HEK293 (cell line): ENCODE measurements at regions not wholly inside any gene's neighbourhood (a gene's known extent, or its start where the extent isn't known, plus 50 kb on each side); places are given as distances from the start of the nearest gene placed in this dataset.
A peak's percentile ranks its signal among the peaks of the same experiment; 100 is the strongest.

Source experiments
- CTCF ChIA-PET: fragments of 350-600 bp; formaldehyde crosslinking; extraction: SDS; loops from one replicate; lab custom pipeline; 2021; ENCODE audit warnings: antibody characterized with exemption; lab: Yijun Ruan, JAX
- POLR2A ChIA-PET: fragments of 300-600 bp; formaldehyde crosslinking; extraction: SDS; loops from one replicate; lab custom pipeline; 2020; ENCODE audit warnings: antibody characterized with exemption, inconsistent platforms; lab: Yijun Ruan, JAX
- H3K27ac ChIP-seq: fragments of 200-500 bp; sonication (Bioruptor generic); 2 replicates; pipeline ENCODE4 v1.5.1; 2014; ENCODE audit warnings: low read depth, low read length, control low read depth, inconsistent platforms; ENCODE audit errors: extremely low read depth
- H3K36me3 ChIP-seq, 2 experiments: fragments of 200-500 bp in 1 of 2; sonication (Bioruptor generic) in 1 of 2; 1 replicate in 1 of 2; 2 replicates in 1 of 2; pipeline ENCODE4 v1.5.1; 2014 to 2017; ENCODE audit warnings: inconsistent platforms in 2 of 2, low read length in 2 of 2; ENCODE audit not compliant: control insufficient read depth in 2 of 2, insufficient read depth in 1 of 2
- H3K4me1 ChIP-seq: fragments of 200-500 bp; sonication (Bioruptor generic); 2 replicates; pipeline ENCODE4 v1.5.1; 2014; ENCODE audit warnings: mild to moderate bottlenecking, low read length, inconsistent platforms; ENCODE audit not compliant: control insufficient read depth, insufficient read depth
- H3K4me3 ChIP-seq: 2 replicates; pipeline ENCODE4 v1.5.1; 2011; ENCODE audit warnings: low read depth, mild to moderate bottlenecking, control low read depth, low read length, moderate library complexity
- H3K9me3 ChIP-seq: fragments of 200-500 bp; sonication (Bioruptor generic); 2 replicates; pipeline ENCODE4 v1.5.1; 2014; ENCODE audit warnings: low read depth, low read length, inconsistent platforms; ENCODE audit not compliant: control insufficient read depth, insufficient read depth
- FEZF1 ChIP-seq: fragments of 450-650 bp; formaldehyde crosslinking; IDR thresholded peaks from 2 replicates; pipeline ENCODE4 v1.5.1; 2016; ENCODE audit warnings: missing biosample characterization, missing genetic modification characterization
- MZF1 ChIP-seq: fragments of 450-650 bp; formaldehyde crosslinking; IDR thresholded peaks from 2 replicates; pipeline ENCODE4 v1.5.1; 2017; ENCODE audit warnings: missing biosample characterization, missing genetic modification characterization, borderline replicate concordance
- PRDM1 ChIP-seq: fragments of 450-650 bp; formaldehyde crosslinking; IDR thresholded peaks from 2 replicates; pipeline ENCODE4; 2016; ENCODE audit warnings: missing biosample characterization, missing genetic modification characterization
- SP7 ChIP-seq: fragments of 450-650 bp; formaldehyde crosslinking; IDR thresholded peaks from 2 replicates; pipeline ENCODE4 v1.5.1; 2016; ENCODE audit warnings: missing biosample characterization, missing genetic modification characterization
- ZFP3 ChIP-seq: fragments of 450-650 bp; formaldehyde crosslinking; IDR thresholded peaks from 2 replicates; pipeline ENCODE4 v1.5.1; 2016; ENCODE audit warnings: low read depth, missing biosample characterization, missing genetic modification characterization
- ZFP37 ChIP-seq: fragments of 450-650 bp; formaldehyde crosslinking; IDR thresholded peaks from 2 replicates; pipeline ENCODE4 v1.5.1; 2016; ENCODE audit warnings: missing biosample characterization, missing genetic modification characterization
- ZIC2 ChIP-seq: fragments of 450-650 bp; formaldehyde crosslinking; IDR thresholded peaks from 2 replicates; pipeline ENCODE4 v1.5.1; 2016; ENCODE audit warnings: missing biosample characterization, missing genetic modification characterization
- ZNF157 ChIP-seq: fragments of 450-650 bp; formaldehyde crosslinking; IDR thresholded peaks from 2 replicates; pipeline ENCODE4 v1.5.1; 2016; ENCODE audit warnings: missing biosample characterization, missing genetic modification characterization
- ZNF280D ChIP-seq: fragments of 450-650 bp; formaldehyde crosslinking; IDR thresholded peaks from 2 replicates; pipeline ENCODE4 v1.5.1; 2016; ENCODE audit warnings: missing biosample characterization, missing genetic modification characterization
- ZNF350 ChIP-seq: fragments of 450-650 bp; formaldehyde crosslinking; IDR thresholded peaks from 2 replicates; pipeline ENCODE4 v1.5.0; 2017; ENCODE audit warnings: missing biosample characterization, mild to moderate bottlenecking, missing genetic modification characterization
- ZNF394 ChIP-seq: fragments of 450-650 bp; formaldehyde crosslinking; IDR thresholded peaks from 2 replicates; pipeline ENCODE4 v1.5.1; 2016; ENCODE audit warnings: missing biosample characterization, missing genetic modification characterization, mild to moderate bottlenecking, moderate library complexity, borderline replicate concordance
- ZNF423 ChIP-seq: fragments of 450-650 bp; formaldehyde crosslinking; IDR thresholded peaks from 2 replicates; pipeline ENCODE4 v1.5.1; 2016; ENCODE audit warnings: missing biosample characterization, missing genetic modification characterization
- TF ChIP-seq, protein P1 (sequence below): fragments of 450-650 bp; formaldehyde crosslinking; IDR thresholded peaks from 2 replicates; pipeline ENCODE4 v1.5.1; 2017; ENCODE audit warnings: missing biosample characterization, missing genetic modification characterization

DNA sequence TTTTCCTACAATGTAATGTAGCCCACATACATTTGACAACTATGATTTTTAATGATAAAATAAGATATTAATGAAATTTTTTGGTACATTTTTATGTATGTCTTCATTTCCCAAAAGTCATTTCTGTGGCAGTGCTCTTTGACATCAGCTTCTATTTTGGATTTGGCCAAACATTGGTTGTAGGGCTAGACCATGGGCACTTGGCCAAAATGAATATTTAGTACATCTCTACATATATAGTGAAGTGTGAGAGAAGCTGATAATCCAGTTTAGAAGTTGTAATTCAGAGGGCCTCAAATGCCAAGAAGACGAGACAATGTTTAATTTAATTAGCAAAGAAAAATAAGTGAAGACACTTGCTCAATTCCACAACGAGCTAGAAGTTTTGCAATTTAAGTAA lies 724.9 kb upstream of the SOX9 start:
- CTCF ChIA-PET, result interaction anchor here (1.4 kb wide), 1 partner anchor 77 kb away, joined by 4 read pairs; no protein-coding TSS in a partner anchor

GRCh38 chr17:71396711-71397110 lies 724.1 kb upstream of the SOX9 start:
- CTCF ChIA-PET, result interaction anchor here (1.4 kb wide), 1 partner anchor 76 kb away, joined by 4 read pairs; no protein-coding TSS in a partner anchor
- Histone ChIP-seq H3K4me3 (no peak overlapping the region), H3K27ac (no peak overlapping the region), H3K36me3 (no peaks in the 10 kb centered on the region), H3K9me3 (no peaks in the 10 kb centered on the region), H3K4me1 (peaks cover 6% of the 10 kb centered on the region; the same call in 1 of the 2 replicates)
- POLR2A ChIA-PET, result no interaction called here
- no peak for TF ChIP-seq ZFP3 (tag by site-specific recombination)
- no peak for TF ChIP-seq ZNF394
- no peak for TF ChIP-seq ZFP37 (tag by site-specific recombination)
- TF ChIP-seq, protein P1, sequence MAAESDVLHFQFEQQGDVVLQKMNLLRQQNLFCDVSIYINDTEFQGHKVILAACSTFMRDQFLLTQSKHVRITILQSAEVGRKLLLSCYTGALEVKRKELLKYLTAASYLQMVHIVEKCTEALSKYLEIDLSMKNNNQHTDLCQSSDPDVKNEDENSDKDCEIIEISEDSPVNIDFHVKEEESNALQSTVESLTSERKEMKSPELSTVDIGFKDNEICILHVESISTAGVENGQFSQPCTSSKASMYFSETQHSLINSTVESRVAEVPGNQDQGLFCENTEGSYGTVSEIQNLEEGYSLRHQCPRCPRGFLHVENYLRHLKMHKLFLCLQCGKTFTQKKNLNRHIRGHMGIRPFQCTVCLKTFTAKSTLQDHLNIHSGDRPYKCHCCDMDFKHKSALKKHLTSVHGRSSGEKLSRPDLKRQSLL (tag by site-specific recombination), result no peak

More for the DNA sequence above, 724.9 kb upstream of the SOX9 start:
- TF ChIP-seq SP7 (no peak), ZNF280D (no peak)
- Histone ChIP-seq H3K4me1 (peaks cover 6% of the 10 kb centered on the region; the same call in 1 of the 2 replicates), H3K36me3 (no peaks in the 10 kb centered on the region), H3K4me3 (no peak overlapping the region), H3K9me3 (no peaks in the 10 kb centered on the region), H3K27ac (no peak overlapping the region)
- POLR2A ChIA-PET, result no interaction called here

DNA sequence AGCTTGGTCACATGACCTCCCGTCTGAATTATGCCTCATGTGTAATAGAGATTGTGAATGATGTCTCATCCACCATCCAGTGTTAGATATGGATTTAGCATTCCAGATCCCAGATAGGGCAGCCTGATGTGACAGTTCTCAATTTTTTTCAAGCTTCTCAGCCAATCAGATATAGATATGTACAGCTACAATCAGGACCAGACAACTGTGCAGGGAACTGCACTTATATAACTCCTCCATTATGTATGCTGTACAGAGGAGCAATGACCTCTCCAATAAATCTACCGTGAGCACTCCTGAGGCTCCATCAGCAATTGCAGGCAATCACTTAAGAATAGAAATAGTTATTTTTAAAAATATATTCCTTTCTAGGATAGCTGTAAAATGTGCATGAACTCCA lies 722.8 kb upstream of the SOX9 start:
- H3K27ac ChIP-seq, result no peak overlapping the region
- H3K4me1 ChIP-seq, result peaks cover 13% of the 10 kb centered on the region; the same call in 1 of the 2 replicates
- H3K4me3 ChIP-seq, result no peak overlapping the region
- POLR2A ChIA-PET, result no interaction called here
- H3K9me3 ChIP-seq, result no peaks in the 10 kb centered on the region
- no peak for TF ChIP-seq ZNF350
- TF ChIP-seq, all 188 proteins: peak for 0
- CTCF ChIA-PET, result interaction anchor here (0.7 kb wide), 1 partner anchor 76 kb away, joined by 3 read pairs; no protein-coding TSS in a partner anchor
- no peaks in the 10 kb centered on the region for H3K36me3 ChIP-seq

DNA sequence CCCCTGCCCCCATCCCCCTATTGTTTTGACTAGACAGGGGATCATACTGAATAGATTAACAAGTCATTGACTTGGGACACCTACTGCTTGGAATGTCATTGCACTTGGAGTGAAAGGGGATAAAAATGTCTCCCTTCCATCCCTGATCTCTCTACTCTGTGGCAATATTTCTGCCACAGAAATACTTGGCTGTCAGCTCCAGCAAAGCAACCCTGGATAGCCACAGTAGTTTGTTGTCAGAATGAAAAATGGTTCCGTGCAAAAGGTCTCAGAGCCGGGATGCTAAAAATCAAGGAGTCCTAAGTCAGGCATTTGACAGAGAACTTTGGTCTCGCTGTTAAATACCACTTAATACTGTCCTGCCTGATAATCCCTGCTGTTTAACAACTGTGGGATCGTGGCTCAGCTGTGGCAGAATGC lies 722.0 kb upstream of the SOX9 start:
- Histone ChIP-seq H3K4me1 (peaks cover 13% of the 10 kb centered on the region; the same call in 1 of the 2 replicates), H3K36me3 (no peaks in the 10 kb centered on the region), H3K27ac (no peak overlapping the region; the same call in 1 of the 2 replicates), H3K4me3 (no peak overlapping the region), H3K9me3 (no peaks in the 10 kb centered on the region)
- ChIA-PET CTCF (interaction anchor here (0.7 kb wide), 1 partner anchor 330 kb away, joined by 3 read pairs; no protein-coding TSS in a partner anchor), POLR2A (interaction anchor here (0.5 kb wide), 1 partner anchor 10 kb away, joined by 4 read pairs; no protein-coding TSS in a partner anchor)
- no peak for TF ChIP-seq ZNF423 (tag by site-specific recombination)
- 0 out of 2 replicates have a peak, but pooled peaks have one; percentile 37 for TF ChIP-seq MZF1
- TF ChIP-seq ZNF157 (tag by site-specific recombination), result no peak
- peak; percentile 30; the same call in 1 of the 2 replicates for TF ChIP-seq PRDM1
- TF ChIP-seq ZIC2 (tag by site-specific recombination), result peak; percentile 66
- peak; percentile 26; the same call in 1 of the 2 replicates for TF ChIP-seq FEZF1 (tag by site-specific recombination)
- TF ChIP-seq, all 188 proteins: peak for 4
